ENCODE measurements at regions not wholly inside any gene's neighbourhood (a gene's known extent, or its start where the extent isn't known, plus 50 kb on each side); places are given as distances from the start of the nearest gene placed in this dataset.

DNA sequence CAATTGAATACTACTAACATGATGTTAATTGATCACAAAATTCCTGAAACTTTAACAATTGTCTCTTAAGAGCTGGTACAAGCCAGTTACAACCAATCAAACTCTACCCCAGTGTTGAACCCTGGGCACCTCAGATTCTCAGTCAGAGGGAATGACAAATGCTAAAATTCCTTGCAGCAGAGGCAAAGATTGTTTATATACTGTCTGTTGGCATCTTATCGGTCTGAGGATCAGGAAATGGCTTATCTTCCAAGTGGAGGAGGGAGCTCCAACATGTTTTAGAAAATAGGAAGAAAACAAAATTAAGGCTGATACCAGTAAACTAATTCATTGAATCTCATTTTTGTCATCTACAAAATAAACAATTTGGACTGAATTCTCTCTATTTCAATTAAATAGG is 527.8 kb upstream of the ZNF608 start:
- no peak for TF ChIP-seq FOXM1 (IDR thresholded peaks at IDR 0.05; ENCODE audit: low read depth, low read length)
- TF ChIP-seq JUND (IDR thresholded peaks at IDR 0.05; ENCODE audit: low read depth, low read length), result no peak

Measured in GM12878 (cell line).